ENCODE measurements at regions not wholly inside any gene's neighbourhood (a gene's known extent, or its start where the extent isn't known, plus 50 kb on each side); places are given as distances from the start of the nearest gene placed in this dataset.

GRCh38 chr2:122210065-122210464, 454.6 kb downstream of the TSN start (continued):
- TF ChIP-seq, protein P1, sequence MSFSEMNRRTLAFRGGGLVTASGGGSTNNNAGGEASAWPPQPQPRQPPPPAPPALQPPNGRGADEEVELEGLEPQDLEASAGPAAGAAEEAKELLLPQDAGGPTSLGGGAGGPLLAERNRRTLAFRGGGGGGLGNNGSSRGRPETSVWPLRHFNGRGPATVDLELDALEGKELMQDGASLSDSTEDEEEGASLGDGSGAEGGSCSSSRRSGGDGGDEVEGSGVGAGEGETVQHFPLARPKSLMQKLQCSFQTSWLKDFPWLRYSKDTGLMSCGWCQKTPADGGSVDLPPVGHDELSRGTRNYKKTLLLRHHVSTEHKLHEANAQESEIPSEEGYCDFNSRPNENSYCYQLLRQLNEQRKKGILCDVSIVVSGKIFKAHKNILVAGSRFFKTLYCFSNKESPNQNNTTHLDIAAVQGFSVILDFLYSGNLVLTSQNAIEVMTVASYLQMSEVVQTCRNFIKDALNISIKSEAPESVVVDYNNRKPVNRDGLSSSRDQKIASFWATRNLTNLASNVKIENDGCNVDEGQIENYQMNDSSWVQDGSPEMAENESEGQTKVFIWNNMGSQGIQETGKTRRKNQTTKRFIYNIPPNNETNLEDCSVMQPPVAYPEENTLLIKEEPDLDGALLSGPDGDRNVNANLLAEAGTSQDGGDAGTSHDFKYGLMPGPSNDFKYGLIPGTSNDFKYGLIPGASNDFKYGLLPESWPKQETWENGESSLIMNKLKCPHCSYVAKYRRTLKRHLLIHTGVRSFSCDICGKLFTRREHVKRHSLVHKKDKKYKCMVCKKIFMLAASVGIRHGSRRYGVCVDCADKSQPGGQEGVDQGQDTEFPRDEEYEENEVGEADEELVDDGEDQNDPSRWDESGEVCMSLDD (tag by site-specific recombination; IDR thresholded peaks at IDR 0.05) = no peak
- TF ChIP-seq ZNF658 (tag by site-specific recombination; IDR thresholded peaks at IDR 0.05) (no peak), ZNF76 (tag by site-specific recombination; IDR thresholded peaks at IDR 0.05; ENCODE audit: borderline replicate concordance, low read depth) (no peak), ZNF544 (tag by site-specific recombination; IDR thresholded peaks at IDR 0.05) (no peak)

GRCh38 chr2:122210898-122211856, 455.7 kb downstream of the TSN start:
- POLR2A ChIA-PET = no interaction called here

DNA sequence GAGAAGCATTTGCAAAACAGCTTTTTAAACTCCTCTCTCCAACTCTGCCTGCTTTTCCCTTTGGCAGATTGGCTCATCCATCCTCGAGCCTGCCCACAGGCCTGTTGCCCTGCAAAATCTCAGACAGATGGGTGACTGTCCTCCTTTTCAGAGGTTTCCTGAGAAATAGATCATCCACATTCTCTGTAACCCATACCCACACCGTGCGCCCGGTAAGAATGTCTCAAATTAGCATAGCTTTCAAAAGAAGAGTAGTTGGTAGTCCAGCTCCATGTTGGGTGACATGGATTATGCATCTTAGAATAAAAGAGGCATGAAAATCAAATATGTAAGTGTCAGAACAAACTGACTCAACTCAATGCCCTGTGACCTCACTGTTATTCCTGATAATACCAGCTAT, 457.9 kb downstream of the TSN start:
- Histone ChIP-seq H3K4me1 (ENCODE audit: control insufficient read depth, insufficient read depth, low read length) (no peaks in the 10 kb centered on the region), H3K36me3 (ENCODE audit: control insufficient read depth in 2 of 2, insufficient read depth in 1 of 2, low read length in 2 of 2) (no peaks in the 10 kb centered on the region), H3K9me3 (ENCODE audit: control insufficient read depth, insufficient read depth, low read depth, low read length) (no peaks in the 10 kb centered on the region), H3K4me3 (ENCODE audit: low read depth, low read length) (no peak overlapping the region), H3K27ac (ENCODE audit: extremely low read depth, low read depth, low read length) (no peak overlapping the region)
- ChIA-PET CTCF (no interaction called here), POLR2A (no interaction called here)
- TF ChIP-seq ZNF37A (tag by site-specific recombination; IDR thresholded peaks at IDR 0.05) (no peak), ZBTB8A (tag by site-specific recombination; IDR thresholded peaks at IDR 0.05) (no peak), ZSCAN16 (tag by site-specific recombination; IDR thresholded peaks at IDR 0.05) (no peak), ZNF184 (tag by site-specific recombination; IDR thresholded peaks at IDR 0.05) (no peak)
- TF ChIP-seq, protein P2, sequence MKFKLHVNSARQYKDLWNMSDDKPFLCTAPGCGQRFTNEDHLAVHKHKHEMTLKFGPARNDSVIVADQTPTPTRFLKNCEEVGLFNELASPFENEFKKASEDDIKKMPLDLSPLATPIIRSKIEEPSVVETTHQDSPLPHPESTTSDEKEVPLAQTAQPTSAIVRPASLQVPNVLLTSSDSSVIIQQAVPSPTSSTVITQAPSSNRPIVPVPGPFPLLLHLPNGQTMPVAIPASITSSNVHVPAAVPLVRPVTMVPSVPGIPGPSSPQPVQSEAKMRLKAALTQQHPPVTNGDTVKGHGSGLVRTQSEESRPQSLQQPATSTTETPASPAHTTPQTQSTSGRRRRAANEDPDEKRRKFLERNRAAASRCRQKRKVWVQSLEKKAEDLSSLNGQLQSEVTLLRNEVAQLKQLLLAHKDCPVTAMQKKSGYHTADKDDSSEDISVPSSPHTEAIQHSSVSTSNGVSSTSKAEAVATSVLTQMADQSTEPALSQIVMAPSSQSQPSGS (tag by site-specific recombination; IDR thresholded peaks at IDR 0.05; ENCODE audit: low read depth) = no peak

More at GRCh38 chr2:122210898-122211856, 455.7 kb downstream of the TSN start:
- CTCF ChIA-PET = no interaction called here
- Histone ChIP-seq H3K36me3 (ENCODE audit: control insufficient read depth in 2 of 2, insufficient read depth in 1 of 2, low read length in 2 of 2) (no peaks in the 10 kb centered on the region), H3K4me1 (ENCODE audit: control insufficient read depth, insufficient read depth, low read length) (no peaks in the 10 kb centered on the region), H3K27ac (ENCODE audit: extremely low read depth, low read depth, low read length) (no peak overlapping the region), H3K4me3 (ENCODE audit: low read depth, low read length) (no peak overlapping the region), H3K9me3 (ENCODE audit: control insufficient read depth, insufficient read depth, low read depth, low read length) (no peaks in the 10 kb centered on the region)
- TF ChIP-seq ZNF202 (tag by site-specific recombination; IDR thresholded peaks at IDR 0.05; ENCODE audit: borderline replicate concordance) = no peak
- no peak for TF ChIP-seq ZNF623 (tag by site-specific recombination; IDR thresholded peaks at IDR 0.05)
- no peak for TF ChIP-seq KLF7 (tag by site-specific recombination; IDR thresholded peaks at IDR 0.05; ENCODE audit: borderline replicate concordance)
- no peak for TF ChIP-seq SP3 (tag by site-specific recombination; IDR thresholded peaks at IDR 0.05)
- TF ChIP-seq ZFP41 (tag by site-specific recombination; IDR thresholded peaks at IDR 0.05; ENCODE audit: borderline replicate concordance) = no peak

- Histone ChIP-seq H3K36me3 (ENCODE audit: control insufficient read depth in 2 of 2, insufficient read depth in 1 of 2, low read length in 2 of 2) (no peaks in the 10 kb centered on the region), H3K9me3 (ENCODE audit: control insufficient read depth, insufficient read depth, low read depth, low read length) (no peaks in the 10 kb centered on the region), H3K4me3 (ENCODE audit: low read depth, low read length) (no peak overlapping the region), H3K27ac (ENCODE audit: extremely low read depth, low read depth, low read length) (no peak overlapping the region), H3K4me1 (ENCODE audit: control insufficient read depth, insufficient read depth, low read length) (no peaks in the 10 kb centered on the region)
- no peak for TF ChIP-seq ZNF24 (tag by site-specific recombination; IDR thresholded peaks at IDR 0.05)
- no peak for TF ChIP-seq OVOL3 (tag by site-specific recombination; IDR thresholded peaks at IDR 0.05)
- no peak for TF ChIP-seq ZNF354C (tag by site-specific recombination; IDR thresholded peaks at IDR 0.05; ENCODE audit: borderline replicate concordance, low read depth)
- no peak for TF ChIP-seq ZNF596 (tag by site-specific recombination; IDR thresholded peaks at IDR 0.05)
- TF ChIP-seq ZNF792 (tag by site-specific recombination; IDR thresholded peaks at IDR 0.05) = no peak
- ChIA-PET POLR2A (no interaction called here), CTCF (interaction anchor here (0.7 kb wide), 1 partner anchor 176 kb away, joined by 3 read pairs; no protein-coding TSS in a partner anchor)
Observed at GRCh38 chr2:122216071-122216470, 460.6 kb downstream of the TSN start.
